ENCODE measurements at regions not wholly inside any gene's neighbourhood (a gene's known extent, or its start where the extent isn't known, plus 50 kb on each side); places are given as distances from the start of the nearest gene placed in this dataset.

DNA sequence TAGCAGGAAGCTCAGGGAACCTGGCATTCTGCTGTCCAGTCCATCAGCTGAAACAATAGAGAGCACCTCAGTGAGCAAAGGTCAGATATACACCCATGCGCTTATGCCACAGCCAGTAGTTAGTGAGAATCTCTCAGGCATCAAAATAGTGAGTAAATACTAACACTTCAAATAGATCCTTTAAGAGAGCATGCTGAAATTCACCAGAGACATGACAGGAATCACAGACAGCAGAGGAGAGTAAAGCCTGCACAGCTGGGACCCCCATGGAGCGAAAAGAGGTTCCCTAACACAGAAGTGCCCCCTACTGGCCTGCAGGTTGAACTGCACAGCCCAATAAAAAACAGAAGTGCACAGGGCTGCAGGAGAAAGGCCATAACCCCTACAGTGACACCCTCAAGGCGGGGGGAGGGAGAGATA lies 57.6 kb upstream of the ANTXRL start:
- DNase-seq, result no peak

DNA sequence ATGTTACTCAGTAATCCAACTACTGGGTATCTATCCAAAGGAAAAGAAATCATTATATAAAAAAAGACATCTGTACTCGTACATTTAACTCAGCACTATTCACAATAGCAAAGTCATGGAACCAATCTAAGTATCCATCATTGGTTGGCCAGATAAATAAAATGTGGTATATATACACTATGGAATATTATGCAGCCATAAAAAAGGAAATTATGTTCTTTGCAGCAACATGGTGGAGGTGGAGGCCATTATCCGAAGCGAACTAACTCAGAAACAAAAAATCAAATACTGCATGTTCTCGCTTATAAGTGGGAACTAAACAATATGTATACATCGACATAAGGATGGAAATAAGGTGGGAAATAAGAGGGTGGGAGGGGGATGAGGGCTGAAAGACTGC lies 56.2 kb upstream of the ANTXRL start:
- no peak for DNase-seq

DNA sequence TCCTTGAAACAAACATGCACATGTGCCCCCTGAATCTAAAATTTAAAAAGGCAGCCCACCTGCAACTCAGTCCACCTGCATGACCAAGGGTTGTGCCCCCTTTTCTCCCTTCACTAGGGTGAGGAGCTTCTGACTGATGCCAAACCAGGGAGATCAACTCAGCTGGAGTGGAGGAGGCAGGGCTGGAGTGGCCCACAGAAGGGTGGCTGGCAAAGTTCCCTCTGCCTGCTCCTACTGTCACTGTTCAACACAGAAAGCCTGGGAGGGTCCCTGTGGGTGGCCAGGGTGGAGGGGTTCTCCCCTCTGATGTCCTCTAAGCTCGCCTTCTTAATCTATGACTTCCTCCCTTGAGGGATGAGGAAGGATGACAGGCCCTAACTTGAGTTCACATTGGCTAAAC lies 55.7 kb upstream of the ANTXRL start:
- no peak for DNase-seq

DNA sequence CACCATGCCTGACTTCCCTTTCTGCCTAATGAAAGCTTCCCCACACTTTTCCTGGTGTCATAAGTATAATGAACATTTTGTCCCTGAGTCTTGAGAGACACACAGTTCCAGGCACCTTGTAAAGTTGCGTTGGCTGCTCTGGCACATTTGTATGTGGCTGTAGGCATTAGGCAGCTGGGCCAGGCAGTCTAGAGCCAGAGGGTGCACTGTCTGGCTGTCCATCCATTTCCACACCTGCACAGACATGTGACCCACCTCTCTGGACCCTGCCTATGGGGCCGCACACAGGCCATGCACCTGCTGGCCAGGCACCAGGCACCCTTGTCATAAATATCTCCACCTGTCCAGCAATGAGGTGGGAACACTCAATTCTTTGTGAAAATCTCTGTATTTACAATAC lies 54.7 kb upstream of the ANTXRL start:
- DNase-seq, result no peak

DNA sequence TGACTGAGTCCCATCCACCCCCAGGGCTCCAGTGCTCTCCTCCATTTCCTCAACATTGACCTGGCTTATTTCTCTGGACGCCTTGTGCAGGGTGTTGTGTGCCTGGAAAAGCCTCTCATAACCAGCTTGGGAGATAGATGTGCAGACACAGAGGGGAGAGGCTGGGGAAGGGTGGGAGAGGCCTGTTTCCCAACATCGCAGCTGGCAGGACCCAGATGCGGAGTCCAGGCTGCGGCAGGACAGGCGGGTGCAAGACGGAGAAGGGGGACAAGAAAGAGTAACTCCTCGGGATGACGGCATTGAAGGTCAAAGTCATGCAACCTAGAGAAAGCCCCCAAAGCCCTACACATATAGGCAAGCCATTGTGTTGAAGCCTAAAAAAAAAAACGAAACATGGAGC lies 54.1 kb upstream of the ANTXRL start:
- no peak for DNase-seq

DNA sequence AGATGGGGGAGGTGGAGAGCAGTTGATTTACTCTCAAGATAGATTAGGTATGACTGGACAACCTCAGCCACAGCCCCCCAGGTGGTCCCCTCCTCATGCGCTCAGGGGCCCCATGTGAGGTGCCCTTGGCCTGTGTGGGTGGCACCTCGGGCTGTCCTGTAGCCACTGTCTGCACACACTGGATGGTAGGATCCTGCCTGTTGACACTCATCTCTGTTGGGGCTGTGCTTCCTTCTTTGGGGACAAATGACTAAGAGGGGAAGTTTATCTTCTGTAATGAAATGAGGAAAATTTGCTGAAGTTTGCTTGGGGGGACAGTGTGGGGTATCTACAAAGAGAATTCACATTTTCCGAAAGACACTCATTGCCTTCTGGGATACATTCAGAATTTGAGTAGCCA lies 53.6 kb upstream of the ANTXRL start:
- DNase-seq, result no peak

DNA sequence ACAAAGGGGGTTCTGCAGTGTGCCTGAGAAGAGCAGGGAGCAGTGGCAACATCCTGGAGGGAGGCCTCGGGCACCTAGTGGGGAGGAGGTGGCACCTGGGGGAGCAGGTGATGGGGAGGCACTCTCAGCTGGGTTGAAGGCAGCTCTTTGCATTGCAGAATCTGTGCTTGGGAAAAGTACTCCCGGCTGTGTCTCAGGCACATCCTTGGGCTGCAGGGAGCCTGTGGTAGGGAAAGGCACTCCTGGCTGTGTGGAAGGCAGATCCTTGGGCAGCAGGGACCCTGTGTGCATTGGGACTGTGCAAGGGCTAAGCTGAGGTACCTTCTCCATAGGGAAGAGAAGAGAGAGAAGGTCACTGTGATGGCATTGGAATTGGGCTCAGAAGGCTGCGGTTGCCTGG lies 52.8 kb upstream of the ANTXRL start:
- no peak for DNase-seq

DNA sequence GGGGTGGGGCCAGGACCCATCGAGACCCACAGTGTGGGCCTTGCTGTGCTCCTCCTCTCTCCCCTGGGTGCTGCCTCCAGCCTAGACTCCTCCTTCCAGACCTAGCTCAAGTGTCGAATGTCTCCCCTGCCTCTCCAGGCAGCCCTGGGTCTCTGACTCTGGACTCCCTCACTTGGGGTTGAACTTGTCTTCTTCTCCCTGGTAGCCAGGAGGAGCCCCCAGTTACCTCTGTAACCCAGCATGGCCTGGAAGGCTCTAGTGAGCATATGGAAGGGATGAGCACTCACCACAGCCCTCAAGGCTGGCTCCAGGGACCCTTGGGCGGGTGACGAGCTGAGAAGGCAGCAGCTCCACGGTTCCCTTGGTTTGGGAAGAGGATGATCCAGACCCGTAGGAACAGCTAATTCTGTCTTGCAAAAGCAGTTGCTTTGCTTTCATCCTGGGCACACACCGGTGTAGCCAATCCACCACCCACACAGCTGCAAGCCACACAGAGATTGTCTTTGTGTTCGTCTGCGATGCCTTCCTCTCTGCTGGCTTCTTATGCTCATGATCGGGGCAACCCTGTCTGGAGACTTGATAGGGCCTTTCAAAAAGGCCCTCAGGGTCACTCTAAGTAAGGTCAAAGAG lies 52.3 kb upstream of the ANTXRL start:
- DNase-seq, result no peak

DNA sequence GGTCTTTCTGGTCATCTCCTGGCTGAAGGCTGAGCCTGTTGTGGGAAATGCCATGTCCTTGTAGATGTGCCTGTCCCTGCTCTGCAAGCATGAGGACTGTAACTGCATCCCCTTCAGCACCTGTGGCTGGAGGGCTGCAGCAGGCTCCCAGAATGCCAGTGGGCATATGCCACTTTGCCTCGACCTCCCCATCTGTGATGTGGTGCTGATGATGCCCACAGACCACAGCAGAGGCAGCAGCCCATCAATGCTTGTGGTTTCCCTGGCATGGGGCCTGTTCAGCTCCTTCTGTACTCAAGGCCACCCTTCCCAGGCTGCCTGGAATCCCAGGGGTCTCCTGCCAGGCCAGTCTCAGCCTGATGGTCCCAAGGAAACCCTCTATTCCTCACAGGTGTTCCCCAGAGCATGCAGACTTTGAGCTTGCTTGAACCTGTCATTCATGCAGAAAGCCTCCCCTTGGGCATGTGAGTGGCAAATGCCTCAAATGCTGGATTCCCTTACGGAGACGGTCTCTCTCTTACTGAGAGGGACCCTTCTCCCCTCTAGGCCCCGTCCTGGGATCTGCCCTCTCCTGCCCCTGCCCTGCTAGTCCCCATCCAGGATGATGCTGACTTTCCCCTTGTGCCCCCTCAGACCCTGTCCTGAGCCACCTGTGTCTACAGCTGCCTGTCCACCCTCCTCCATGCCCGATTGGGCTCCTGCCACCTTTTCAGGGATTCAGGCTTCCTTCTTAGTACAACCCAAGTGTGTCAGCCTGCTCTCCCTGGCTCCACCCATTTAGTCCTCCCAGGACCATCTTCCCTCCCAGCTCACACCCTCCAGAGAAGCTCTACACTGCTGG lies 50.9 kb upstream of the ANTXRL start:
- DNase-seq, result no peak

DNA sequence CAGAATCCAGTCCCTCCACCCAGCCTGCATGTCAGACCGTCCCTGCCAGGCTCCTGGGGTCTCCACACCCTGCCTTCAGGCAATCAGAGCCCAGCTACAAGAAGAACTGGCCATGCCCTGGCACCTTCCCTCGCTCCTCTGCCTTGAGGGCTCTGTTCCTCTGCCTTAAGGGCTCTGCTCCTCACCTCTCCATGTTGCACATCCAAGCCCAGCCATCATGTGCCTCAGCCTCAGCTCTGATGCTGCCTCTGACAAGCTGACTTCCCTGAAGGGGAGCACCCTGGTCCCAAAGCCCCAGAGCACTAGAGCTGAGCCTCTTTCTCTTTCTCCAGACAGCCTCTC lies 50.3 kb upstream of the ANTXRL start:
- DNase-seq, result no peak

DNA sequence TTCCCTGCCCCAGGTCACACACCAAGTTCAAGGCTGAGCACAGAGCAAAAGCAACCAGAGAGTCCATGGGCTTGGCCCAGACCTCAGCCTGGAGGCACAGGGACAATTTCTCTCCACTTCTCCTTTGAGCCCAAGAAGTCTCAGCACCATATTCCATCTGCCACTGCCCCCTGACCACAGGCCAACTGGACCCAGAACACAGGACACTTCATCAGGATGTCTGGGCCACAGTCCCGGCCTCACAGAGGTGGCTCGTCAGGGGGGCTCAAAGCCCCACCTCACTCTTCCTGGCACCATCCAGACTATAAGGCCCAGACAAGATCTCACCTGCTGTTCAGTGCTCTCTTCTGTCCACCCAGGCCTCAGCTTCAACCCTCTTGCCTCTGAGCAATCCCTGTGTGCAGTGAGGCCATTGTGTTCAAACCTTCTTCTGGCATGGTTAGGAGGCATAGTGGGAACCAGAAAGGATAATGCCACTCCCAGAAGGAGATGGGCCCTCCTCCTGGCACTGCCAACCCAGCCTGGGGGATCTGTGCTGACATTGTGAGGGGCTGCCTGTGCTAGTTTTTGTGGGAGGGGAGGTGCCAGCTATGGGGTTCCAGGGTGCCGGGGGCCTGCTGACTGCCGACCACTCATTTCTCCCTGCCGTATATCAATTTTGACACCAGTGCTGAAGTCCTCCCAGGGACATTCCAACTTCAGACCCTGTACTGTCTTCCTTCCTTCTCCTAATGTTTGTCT lies 49.7 kb upstream of the ANTXRL start:
- DNase-seq, result no peak

All from activated effector memory CD4-positive, alpha-beta T cell treated with Interleukin-2 at 50 U/mL for 16 hours (primary cell).